HG03103 (cell line): ENCODE measurements at regions not wholly inside any gene's neighbourhood (a gene's known extent, or its start where the extent isn't known, plus 50 kb on each side); places are given as distances from the start of the nearest gene placed in this dataset.

Source experiments
- ATAC-seq: cut with Tn5 transposase; IDR thresholded peaks from one replicate; pipeline ENCODE4 v1.9.1; 2021; ENCODE audit warnings: low read depth; ENCODE audit not compliant: unreplicated experiment

DNA sequence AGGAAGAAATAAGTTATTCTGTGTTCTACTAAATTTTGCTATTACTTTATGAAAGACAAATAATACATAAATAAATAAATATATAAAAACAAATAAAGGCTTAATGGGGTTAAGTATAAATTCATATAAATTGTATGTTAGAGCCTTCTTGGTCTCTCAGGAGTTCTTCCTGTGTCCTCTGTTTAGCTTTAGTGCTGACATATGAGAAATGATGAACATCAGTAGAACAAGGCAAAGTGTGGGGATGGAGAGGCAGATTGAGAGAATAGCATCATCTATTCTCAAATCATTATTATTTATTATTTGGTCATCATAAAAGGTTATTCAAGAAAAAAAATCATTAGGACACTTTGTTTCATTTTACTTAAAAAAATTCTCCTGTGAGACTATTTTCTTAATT lies 468.1 kb upstream of the CHST9 start:
- ATAC-seq = no peak

DNA sequence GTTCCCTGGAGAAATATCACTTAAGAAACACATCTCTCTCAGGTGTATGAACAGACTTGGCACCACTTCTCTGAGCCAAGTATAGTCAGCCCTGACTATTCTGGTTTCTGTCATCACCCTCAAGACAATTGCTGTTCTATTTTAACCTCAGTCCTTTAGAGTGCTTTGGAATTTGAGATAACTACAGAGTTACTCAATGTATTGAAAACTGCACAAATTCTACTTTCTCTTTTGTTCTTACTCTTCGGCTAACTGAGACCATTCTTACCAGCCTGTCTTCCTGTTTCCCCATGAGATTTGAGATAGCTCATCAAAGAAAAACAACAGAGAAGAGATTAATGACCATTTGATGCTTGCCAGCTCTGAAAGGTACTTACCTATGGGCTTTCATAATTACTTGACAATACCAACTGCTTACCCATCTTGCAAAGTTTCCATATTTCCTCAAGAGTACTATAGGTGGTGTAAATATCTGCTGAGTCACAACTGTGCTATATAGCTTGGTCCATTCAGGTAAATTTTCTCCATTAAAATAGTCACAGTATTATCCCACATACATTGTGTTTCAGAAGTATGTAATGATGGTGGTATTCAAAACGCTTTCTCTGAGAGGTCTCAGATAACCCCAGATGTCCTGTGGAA lies 467.5 kb upstream of the CHST9 start:
- no peak for ATAC-seq

DNA sequence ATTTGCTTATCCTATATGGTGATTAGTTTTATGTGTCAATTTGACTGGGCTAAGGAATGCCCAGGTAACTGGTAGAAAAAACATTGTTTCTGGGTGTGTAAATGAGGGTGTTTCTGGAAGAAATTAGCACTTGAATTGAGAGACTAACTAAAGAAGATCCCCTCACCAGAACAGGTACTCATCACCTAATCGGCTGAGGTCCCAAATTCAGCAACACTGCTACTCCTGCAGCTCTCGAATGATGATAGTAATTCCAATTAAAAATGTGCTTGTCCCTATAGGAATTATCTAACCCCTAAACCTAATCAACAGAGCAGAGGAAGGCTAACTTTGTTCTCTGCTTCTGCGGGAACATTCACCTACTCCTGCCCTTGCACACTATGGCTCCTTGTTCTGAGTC lies 464.5 kb upstream of the CHST9 start:
- ATAC-seq = no peak

DNA sequence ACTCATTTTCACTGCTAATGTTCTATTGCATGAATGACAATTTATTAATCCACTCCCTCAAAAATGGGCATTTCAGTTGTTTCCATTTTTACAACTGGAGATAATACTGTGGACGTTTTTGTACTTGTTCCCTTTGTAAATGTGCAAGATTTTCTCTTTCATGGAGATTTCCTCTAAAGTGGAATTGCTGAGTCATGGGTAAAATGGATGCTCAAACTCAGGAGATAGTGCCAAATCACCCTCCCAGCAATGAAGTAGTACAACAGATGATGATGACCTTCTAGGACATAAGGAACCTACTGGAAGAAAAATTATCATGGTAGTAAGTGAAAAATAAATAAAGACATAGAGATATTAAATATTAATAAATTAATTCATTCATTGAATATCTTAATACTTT lies 460.8 kb upstream of the CHST9 start:
- no peak for ATAC-seq

DNA sequence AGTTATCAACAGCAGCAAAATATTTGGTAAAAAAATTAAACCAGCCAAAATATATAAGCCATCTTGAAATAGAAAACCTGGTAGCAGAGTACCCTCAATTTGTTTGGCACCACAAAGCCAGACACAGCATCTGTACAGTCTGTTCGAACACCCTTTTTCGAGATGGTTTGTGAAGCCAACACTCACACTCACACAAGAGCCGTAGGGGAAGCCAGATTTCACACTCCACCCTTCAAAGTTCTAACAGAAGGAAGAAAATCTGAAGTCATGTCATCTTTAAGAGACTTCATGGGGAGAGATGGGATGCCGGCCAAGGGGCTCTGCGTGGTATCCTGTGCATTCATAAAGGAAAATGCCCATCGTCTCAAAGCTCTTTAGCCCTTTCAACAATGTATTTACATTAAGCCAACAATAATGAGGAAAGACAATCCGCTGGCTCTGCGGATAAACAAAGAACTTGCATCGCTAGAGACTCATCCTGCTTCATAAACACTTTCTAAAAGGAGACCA lies 451.5 kb upstream of the CHST9 start:
- ATAC-seq = no peak

DNA sequence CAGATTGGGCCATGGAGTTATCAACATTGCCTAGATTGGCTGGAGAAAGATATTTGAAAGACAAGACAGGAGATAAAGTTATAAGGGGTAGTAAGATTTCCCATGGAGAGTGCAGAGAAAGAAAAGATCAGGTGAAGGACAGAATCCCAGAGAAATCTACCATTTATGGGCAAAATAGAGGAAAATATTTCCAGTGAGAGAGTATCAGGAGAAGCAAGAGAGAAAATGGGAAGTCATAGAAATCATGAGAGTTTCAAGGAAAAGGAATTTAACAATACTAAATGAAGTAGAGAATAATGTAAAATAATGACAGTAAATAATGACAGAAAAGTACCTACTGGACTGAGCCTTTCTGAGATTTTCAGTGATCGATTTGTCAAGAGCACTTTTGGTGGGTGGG lies 447.6 kb upstream of the CHST9 start:
- ATAC-seq = no peak

DNA sequence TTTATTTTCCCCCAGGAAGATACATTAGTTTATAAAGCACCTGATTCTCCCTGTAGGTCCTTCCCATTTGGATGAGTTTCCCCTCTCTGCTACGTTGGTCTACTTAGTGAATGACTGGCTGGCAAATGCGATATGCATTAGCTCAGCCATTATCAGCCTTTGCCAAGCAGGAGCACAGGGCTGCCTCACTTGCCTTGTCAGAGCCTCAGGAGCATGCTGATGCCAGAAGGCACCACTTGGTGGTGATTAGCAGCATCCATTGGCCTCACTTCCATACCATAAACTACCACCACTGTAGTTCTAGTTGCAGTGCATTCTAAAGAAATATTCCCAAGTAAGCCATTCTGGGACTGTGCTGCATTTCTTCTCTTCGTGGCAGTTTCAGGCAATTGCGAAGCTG lies 442.8 kb upstream of the CHST9 start:
- no peak for ATAC-seq

DNA sequence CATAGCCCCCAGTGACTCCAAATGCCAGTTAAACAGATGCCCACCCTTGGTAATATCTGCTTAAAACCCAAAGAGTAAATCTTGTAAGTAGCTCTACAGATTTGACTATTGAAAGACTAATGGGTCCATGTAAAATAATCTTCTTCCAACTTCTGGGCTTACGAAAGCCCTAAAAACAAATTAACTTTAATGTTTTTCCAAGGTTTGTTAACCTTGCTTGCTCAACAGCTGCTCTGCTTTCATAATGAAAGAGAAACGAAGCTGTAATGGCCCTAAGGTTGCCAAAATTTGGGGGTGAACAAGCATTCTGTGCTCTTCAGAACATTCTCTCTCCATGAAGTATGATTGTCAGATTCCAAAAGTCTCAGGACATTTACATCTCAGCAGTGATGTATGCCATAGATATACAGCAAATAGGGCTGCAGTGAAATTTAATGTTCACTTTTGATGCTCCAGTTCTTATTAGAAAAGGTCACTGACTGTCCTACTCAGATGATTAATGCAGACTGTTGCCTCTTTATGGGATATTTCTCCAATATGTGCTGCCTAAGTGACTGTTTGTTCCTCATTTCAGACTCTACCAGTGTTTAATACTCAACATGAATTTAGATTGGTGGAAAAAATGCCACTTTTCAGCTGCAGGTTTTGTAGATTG lies 436.3 kb upstream of the CHST9 start:
- ATAC-seq = no peak

DNA sequence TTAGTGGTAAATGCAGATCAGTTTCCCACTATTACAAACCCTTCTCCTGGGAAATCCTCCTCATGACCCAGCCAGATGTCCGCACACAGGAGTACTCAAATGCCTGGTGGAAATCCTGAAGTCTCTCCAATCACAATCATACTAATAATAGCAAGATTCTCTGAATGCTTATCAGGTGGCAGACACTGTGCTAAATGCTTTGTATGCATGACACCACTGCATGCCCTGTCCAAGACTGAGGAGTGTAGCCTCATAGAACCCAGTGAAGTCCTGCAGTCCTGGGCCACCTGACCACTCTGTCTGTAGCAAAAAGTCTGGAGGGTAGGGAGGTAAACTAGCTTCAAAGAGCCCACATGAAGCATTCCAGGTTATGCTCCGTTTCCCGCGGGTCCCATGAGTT lies 434.8 kb upstream of the CHST9 start:
- ATAC-seq = no peak

DNA sequence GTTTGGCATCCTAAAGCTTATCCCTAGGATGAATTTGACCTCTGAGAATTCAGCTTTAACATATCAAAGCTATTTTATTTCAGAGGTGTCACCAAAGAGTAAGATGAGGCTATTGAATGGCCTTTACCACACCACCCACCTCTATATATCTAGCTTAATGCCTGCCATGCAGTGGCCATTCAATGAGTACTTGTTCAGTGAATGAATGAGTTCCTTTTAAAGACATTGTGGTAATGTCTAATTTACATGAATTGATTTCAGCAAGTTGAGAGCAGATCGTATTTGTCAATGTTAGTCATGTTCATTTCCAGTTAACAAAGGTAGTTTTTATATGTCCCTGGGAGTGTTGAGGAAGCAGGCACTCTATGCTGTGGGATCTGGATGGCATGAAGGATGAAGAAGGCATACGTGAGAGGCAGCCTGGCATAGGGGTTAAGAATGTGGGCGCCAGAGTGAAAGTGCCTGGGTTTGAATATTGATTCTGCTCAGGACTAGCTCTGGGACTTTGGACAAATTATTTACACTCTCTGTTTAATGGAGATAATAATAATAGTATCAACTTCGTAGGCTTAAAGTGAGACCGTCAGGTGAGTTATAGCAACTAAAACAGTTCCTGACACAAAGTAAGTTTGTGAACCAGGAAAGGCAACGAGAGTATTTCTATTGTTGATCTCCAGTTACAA lies 434.1 kb upstream of the CHST9 start:
- no peak for ATAC-seq

DNA sequence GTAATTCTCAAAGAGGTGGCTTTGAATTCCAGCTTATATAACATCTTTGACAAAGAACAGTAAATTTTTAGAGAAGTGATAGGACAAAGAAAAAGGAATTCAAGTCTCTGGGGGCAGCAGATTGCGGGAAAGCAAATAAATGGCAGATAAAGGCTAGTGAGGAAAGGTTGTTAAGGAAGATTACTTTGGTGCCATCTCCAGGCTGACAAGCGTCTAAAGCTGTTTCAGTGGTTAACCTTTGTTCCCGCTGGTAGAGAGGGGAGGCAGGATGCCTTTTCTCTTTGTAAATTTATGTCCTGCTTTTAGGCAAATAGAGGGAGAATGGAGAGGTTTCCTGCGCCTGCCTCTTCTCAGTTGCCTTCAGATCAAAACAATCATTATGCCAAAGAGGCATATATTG lies 431.2 kb upstream of the CHST9 start:
- ATAC-seq = no peak

DNA sequence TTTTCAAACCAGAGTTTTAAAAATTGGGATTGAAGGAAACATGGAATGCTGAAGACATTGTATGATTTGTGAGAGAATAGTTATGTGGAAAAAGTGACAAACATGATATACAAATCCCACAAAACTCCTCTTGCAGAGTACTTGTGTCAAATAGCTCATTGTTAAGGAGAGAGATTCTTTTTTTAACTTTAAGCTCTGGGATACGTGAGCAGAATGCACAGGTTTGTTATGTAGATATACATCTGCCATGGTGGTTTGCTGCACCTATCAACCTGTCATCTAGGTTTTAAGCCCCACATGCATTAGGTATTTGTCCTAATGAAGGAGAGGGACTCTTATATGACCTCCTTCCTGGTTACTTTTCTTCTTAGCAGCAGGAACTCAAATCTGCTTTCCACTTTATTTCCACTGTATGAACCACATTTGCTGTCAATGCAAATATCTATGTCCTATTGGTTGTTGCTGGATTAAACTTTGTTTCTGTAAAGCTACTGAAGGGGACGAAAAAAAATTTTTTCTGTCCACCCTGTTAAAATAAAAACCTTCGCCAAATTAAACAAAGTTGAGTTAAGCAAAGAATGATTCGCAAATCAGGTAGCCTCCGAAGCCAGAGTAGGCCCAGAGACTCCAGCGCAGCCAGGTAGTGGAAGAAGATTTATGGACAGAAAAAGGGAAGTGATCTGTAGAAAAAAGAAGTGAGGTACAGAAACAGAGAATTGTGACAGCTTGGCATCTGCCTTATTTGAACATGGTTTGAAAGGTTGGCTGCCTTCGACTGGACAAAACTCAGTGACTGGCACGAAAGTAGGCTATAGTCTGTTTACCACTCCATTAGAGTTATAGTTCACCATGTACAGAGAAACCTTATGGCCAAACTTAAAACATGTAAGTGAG lies 430.1 kb upstream of the CHST9 start:
- no peak for ATAC-seq

DNA sequence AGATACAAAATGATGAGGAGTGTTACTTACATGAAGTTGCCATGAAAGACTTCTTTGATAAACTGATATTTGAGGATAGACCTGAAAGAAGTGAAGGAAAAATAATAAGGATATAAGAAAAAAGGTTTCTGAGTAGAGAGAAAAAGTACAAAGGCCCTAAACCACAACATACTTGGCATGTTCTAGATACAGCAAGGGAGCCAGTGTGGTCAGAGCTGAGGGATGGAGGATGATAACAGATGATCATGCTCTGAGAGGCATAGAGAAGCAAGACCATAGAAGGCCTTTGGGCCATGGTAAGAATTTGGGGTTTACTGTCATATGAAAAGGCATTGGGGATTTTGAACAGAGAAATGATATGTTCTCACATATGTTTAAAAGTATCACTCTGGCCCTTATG lies 424.1 kb upstream of the CHST9 start:
- ATAC-seq = no peak

DNA sequence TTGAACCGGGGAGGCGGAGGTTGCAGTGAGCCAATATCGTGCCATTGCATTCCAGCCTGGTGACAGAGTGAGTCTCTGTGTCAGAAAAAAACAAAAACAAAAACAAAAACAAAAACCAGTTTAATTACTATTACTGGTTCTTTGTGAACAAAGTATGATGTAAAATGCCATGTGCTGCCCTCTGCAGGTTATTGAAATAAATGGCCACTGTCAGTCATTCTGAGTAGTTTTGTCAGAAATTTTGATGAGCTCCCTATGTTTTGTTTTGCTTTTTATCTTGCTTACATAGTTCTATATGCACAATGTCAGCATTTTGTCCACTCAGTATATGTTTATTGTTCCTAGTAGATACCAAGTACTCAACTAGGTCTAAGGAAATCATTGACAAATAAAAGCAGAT lies 423.6 kb upstream of the CHST9 start:
- ATAC-seq = no peak

DNA sequence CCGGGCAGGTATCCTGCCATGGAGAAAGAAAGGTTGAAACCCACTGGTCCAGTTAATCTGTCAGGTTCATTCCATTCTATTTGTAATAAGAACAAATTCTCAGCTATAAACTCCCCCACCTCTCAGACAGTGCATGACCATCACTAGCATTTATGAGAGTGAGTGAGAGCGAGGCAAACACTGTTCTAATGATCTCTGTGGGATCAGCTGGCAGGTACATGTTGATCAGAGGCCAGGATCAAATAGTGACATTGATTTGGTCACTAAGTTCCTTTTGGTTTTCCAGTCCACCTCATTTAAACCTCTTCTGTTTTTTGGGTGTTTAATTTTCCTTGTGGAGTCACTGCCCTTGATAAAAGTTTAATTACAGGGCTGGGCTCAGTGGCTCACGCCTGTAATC lies 423.1 kb upstream of the CHST9 start:
- no peak for ATAC-seq

DNA sequence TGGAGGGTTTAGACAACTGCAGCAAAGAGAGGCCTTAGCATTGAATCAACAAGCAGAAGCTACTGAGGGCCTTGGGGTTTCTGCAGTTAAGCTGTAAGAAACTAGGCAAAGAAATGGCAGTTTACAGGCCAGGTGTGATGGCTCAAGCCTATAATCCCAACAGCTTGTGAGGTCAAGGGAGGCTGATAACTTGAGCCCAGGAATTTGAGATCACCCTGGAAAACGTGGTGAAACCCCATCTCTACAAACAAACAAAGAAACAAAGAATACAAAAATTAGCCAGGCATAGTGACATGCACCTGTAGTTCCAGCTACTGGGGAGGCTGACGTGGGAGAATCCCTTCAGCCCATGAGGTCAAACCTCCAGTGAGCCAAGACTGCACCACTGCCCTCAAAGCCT lies 421.6 kb upstream of the CHST9 start:
- ATAC-seq = no peak

DNA sequence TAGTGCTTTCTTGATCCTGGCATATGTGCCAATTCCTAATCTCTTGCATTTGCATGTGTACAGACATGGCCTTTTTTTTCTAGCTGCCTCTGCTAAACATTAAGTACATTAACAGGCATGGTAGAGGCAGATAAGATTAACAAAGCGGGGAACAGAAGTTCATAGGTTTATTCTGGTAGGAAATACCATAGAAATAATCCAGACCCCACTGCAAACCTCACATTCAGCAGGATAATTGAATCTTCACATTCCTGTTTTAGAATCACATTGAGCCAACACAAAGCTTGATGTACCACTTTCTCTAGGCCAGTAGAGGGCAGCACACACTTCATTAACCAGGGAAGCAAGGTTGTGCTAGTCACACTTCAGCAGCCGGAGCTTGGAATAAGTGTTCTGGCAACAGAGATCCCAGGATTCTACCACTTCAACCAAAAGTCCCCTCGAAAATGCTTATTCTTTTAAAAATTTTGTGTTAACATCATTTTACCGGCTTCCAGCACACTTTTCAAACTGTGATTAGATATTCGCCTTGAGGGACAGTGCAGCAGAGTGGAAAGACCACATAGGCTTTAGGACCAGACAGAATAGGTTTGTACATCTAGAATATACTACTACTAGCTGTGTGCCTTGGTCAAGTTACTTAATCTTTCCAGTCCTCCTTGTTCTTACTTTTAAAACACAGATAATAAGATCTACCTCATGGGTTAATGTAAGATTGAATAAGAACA lies 420.2 kb upstream of the CHST9 start:
- peak; percentile 84 for ATAC-seq

DNA sequence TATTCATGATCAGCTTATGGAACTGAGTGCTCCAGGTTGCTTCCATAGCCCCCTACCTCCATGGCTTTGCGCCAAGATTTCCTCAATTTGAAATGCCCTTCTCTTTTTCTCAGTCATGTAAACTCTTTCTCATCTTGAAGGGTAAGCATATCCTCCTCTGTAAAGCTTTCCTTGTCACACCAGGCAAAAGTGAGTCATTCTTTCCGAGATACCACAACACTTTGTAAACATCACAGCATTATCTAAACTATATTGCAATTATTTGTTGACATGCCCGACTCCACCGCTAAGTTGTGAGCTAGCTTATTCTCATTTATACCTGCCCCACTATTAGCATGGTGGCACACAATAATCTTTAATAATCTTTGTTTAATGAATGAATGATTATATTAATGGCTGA lies 419.5 kb upstream of the CHST9 start:
- ATAC-seq = no peak

DNA sequence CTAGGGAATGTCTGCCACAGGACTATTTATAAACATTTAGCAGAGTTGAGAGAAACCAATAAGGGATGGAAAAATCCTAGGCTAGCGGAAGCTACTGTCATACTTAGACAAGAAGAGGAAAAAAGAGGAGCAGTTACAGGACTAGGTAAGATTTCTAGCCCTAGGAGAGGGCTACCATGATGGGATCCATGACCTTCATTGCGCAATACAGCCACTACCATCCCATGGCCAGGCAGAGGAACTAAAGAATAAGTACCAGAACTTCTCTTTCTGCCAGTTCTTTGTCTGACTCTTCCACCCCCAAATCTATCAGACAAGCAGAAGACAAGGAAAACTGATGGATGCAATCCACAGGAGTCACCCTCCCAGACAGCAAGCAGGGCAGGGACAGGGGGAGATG lies 417.0 kb upstream of the CHST9 start:
- ATAC-seq = no peak

DNA sequence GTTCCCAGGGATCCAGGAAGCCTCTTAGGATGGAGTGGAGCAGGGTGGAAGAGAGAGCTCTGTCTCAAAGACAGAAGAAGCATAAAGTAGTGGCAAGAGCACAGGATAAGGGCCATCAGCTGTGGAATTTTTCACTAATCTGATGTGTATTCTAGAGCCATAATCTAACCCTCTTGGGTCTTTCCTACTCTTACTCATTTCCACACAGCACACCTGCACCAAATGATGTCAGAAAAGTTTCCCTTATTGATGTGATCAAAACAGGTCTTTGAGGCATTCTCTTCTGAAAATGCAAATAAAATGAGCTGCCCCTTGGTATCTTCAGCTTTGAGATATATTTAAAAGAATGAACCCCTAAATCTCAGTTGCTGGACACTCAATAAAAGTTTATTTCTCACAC lies 415.1 kb upstream of the CHST9 start:
- ATAC-seq = no peak
